Anterior cingulate cortex (tissue), 58 donors: ENCODE measurements at regions not wholly inside any gene's neighbourhood (a gene's known extent, or its start where the extent isn't known, plus 50 kb on each side); places are given as distances from the start of the nearest gene placed in this dataset.
A peak's percentile ranks its signal among the peaks of the same experiment; 100 is the strongest.
"Not testable (repeated sequence)": the region's sequence is repeated elsewhere in the genome, so short reads cannot be mapped to it uniquely, and the experiment has no call there.

Source experiments
- DNase-seq, 58 donors: peaks; one replicate each; lab custom pipeline; 2025; lab: John Stamatoyannopoulos, UW

DNA sequence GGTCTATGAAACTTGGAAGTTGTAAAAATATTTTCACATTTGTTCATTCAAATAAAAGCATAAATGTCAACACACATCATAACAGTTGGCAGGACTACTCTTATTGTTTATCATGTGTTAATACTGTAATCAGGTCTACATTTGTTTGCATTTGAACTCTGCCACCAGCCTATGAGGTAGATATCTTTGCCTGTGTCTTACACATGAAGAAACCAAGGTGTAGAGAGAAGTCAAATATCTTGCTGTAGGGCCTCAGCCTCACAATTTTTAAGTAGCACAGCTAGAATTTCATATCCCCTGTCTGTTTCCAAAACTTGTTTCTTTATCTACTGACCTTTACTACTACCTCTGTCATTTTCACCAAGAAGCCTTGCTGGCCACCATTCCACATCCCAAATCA, 161.9 kb downstream of the ZIC4 start:
- DNase-seq: no peak

DNA sequence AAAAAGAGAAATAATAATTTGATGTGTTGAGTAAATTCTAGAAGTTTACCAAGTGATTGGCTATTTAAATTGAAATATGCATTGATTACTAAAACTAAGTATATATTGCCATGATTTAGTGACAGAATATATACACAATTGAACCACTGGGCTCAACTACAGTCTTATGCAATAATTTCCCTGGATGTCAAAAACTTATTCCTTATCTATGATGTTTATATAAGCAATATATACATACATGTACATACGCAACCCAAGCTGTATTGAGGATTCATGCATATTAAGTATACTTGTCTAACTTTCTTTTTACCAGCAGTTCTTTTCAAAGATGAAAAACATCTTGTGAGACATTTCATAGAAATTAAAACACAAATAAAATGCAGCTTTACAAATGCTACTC, 165.8 kb downstream of the ZIC4 start:
- DNase-seq: no peak

DNA sequence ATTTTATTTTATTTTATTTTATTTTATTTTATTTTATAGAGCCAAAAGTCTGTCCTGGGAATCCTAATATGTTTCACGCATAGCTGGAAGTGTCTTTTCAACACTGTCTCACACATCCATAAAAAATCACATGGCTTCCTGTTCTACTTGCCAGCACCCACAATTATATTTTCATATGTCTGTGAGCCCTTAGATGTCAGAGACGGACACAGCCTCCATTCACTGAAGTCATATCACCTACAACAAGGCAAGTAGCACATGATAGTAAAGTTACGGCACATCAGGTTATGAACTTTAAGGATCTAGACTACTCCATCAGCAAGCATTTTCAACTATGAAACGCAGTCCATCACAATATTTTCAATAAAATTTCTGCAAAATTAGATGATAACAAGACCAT, 168.4 kb downstream of the ZIC4 start:
- no peak for DNase-seq

DNA sequence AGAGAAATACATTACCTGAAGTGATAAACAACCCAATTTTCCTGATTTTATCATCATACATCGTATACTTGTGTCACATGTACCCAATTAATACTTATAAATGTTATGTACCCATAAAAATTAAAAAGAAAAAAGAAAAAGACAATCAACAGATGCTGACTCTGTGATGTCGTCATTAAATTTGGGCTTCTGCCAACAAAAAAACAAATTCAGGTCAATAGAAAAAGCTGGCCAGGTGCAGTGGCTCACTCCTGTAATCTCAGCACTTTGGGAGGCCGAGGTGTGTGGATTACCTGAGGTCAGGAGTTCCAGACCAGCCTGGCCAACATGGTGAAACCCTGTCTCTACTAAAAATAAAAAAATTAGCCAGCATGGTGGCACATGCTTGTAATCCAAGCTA, 174.4 kb downstream of the ZIC4 start:
- DNase-seq: not testable (repeated sequence)

DNA sequence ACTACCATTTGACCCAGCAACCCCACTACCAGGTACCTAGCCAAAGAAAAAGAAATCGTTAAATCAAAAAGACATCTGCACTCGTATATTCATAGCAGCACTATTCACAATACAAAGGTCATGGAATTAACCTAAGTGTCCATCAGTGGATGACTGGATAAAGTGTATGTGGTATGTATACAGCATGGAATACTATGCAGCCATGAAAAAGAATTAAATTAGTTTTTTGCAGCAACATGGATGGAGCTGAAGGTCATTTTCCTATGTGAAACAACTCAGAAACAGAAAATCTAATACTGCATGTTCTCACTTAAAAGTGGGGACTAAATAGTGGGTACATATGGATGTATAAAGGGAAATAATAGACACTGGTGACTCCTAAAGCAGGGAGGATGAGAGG, 175.2 kb downstream of the ZIC4 start:
- no peak for DNase-seq

DNA sequence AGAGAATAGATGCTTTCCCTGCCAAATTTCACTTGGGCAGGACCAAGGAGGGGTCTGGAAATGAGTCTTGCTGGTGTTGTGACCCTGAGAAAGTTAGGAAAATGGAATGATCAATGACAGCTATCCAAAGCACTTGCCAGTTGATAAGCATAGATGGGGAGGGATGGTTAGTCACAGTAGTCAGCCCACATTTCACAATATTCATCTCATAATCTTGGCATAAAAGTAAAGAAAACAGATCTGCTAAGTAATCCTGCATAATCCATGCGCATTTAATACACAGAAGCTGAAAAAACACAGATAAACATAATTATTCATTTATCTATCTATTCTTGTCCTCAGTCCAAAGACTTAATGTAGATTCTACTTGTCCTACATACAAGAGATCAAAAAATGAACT, 184.1 kb downstream of the ZIC4 start:
- DNase-seq: no peak

DNA sequence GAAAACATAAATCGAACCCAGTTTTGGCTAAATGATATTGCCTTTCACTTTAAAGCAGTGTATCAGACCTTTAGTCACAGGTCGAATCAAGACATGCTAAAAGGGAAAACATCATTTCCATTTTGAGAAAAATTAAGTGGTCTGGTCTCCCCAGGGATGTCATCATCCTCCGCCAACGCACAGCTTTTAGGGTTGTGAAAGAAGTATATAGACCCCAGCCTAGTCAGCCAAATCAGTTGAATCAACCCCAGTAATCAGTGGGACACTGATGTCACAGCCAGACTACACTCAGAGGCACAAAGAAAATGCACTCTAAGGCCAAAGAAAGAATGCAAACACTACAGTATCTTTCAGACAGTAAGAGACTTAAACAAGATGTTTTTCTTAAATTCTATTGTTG, 187.4 kb downstream of the ZIC4 start:
- no peak for DNase-seq

DNA sequence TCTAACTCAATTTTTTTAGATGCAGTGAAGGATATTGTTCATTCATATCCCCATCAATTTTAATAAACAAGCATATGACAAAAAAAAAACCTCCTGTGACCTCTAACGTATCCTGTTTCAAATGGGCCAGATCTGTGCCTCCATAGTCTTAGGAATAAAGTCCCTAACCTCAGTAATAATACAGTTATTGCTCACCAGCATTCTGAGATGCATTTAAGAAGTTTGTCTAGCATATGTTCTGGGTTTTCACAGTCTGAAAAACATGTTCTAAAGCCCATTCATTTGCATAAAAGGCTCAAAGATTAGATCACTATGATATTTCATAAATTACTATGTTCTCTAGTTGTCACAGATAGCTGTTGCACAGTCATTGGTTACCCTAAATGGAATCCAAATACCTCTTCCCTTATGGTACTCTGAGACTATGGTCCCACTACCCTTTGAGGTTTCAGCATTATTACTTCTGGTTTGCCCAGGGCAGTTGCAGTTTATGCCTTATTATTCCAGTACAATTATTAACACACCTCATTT, 190.1 kb downstream of the ZIC4 start:
- DNase-seq: no peak

DNA sequence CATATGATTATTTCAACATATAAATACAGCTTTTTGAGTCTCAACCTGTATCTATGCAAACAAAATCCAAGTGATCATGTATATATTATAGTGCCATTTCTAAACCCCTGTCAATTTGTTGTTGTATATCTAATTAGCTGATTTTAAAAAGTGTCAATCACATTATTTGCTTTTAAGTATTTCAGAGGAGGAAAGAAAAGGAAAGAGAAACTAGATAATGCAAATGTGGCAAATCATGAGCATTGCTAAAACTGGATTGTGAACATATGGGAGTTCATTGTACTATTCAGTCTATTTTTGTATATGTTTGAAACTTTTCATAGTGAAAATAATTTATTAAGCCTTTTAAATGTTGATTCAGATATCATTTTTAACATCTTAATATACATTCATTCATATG, 190.7 kb downstream of the ZIC4 start:
- DNase-seq: no peak

DNA sequence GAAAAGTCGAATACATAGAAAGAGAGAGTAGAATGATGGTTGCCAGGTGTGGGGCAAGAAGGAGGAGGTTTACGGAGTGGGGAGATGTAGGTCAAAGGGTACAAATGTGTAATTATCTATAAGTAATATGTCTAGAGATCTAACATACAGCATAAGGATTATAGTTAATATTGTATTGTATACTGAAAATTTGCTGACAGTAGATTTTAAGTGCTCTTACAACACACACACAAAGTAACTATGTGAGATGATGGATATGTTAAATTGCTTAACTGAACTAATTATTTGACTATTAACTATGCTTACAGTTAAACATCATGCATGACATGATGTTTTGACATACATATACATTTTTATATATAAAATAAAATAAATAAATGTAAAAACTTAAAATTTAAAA, 192.7 kb downstream of the ZIC4 start:
- DNase-seq: no peak

DNA sequence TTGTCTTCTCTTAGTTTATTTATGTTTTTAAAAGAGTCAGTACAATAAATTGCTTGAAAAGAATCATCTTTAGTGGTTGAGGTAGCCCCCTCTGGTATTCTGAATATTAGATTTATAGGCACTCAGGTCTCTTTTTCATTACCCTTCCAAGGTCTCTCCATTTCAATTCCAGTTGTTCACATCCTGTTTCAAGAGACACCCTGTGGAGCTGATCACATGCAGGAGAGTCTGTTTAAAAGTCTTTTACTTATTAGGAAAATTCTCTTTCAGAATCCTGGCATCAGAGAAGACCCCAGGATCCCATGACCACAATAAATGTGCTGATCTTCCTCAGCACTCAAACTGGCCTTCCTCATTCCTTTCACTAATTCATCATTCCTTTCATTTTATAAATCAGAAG, 195.7 kb downstream of the ZIC4 start:
- DNase-seq: no peak

DNA sequence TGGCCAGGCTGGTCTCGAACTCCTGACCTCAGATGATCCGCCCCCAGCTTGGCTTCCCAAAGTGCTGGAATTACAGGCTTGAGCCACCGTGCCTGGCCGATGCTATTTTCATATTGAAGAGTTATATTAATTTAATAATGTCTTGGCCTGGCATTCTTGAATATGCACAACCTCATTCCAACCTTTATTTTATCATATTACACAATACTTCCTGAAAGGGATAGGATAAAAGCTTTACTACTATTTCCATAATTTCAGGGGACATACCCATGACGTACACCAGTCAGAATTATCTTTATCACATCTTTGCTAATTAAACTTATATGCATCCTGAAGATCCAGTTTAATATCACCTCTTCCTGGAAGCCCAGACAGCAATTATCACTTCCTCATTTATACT, 205.3 kb downstream of the ZIC4 start:
- DNase-seq: no peak

DNA sequence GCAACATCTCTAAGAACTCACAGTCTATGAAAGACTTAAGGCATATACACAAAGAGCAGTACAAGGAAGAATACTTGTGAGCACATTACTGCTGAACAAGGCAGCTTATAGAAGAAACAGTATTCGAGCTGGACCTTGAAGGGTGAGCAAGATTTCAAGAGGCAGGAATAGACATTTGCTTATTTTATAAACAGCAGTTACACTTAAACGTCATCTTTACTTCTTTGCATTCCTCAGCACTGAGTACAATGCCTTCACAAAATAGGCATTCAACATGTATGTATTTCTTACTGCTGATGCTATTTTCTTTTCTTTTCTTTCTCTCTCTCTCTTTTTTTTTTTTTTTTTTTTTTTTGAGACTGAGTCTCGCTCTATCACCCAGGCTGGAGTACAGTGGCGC, 205.8 kb downstream of the ZIC4 start:
- DNase-seq: no peak

DNA sequence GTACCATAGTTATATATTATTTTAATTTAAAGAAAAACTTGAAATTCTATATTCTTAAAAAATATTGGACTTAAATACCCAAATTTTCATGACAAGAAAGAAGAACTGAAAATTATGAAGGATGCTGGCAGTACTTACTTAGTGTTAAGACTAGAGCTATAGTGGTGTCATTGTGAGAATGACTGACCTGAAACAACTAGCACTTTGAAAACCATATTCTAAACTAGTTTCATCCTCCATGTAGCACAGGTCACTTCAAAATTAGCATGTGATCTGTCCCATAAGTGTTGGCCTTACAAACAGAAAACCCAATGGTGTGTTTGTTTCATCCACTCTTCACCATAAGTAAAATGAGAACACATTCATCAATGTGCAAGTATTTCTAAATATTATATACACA, 208.6 kb downstream of the ZIC4 start:
- DNase-seq: no peak

DNA sequence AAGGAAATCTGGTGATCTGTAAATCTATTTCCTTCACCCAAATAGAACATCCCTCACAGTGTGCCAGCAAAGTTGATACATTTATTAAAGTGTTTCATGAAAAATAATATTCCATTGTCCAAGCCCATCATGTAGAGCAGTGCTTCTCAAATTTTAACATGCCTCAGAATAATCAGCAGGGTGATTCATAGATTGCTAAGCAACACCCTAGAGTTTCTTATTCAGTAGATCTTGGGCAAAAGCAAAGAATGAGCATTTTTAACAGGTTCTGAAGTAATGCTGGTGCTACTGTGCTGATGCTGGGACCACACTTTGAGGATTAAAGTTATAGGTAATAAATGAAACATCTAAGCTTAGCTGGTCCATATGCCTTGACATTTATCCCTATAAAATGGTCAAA, 210.5 kb downstream of the ZIC4 start:
- no peak for DNase-seq

DNA sequence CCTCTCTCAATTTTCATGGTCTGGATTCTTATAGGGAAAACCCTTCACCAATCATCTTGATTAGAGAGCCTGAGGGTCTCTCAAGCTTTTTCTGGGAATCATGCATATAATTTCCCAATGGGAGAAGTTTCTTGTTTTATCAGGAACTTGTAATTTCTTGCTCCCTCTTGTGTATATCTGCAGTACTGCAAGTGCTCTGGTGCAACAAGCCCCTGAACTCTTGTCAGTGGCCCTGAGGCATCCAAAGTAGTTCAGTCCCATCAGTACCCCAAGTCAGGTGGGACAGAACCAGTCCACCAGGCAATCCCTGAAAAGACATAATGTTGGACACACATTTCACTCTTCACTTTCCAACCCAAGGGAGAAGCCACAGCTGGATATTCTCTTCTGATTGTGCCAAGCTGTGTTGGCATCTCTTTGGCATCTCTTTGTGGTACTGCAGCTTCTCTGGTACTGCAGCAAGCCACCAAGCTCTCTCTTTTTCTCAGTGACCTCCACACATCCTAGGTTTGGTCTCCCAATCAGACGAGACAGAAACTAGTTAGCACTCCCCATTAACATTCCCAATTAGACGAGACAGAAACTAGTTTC, 214.5 kb downstream of the ZIC4 start:
- DNase-seq: peak in 6 of 58 donors; percentile 0 to 21 (median 0)

DNA sequence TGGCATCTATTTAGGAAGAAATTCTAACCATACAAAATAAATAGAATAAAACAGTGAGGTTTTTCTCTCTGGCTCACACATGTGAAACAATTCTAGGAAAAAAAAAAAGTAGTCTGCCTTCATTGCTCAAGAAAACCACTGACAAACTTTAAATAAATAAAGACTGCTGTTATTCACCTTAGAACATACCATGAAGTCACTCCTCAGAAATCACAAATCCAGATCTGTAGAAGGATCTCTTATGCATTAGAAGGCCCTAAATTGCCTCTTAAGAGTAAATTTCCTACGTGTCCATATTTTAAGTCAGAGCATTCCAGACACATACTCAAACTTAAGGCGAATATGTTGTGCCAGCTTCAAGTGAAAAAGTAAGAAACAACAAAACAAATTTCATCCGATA, 217.3 kb downstream of the ZIC4 start:
- no peak for DNase-seq

DNA sequence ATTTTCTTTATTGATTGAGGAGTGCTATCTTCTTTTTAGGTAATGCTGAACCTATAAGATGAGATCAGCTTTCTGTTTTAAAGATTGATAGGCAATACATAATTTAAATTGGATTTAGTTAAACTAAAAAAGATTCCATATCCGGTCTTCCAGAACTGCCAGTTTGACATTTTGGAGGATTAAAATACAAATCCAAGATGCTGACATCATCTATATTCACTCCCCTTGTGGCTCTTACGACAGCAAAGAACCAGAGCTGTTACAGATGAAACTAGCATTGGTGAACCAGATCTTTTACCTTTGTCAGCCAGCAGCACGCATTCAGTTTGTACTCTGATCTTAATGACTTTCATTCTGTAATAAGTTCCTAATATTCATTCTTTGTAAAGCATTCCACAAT, 218.7 kb downstream of the ZIC4 start:
- DNase-seq: no peak

DNA sequence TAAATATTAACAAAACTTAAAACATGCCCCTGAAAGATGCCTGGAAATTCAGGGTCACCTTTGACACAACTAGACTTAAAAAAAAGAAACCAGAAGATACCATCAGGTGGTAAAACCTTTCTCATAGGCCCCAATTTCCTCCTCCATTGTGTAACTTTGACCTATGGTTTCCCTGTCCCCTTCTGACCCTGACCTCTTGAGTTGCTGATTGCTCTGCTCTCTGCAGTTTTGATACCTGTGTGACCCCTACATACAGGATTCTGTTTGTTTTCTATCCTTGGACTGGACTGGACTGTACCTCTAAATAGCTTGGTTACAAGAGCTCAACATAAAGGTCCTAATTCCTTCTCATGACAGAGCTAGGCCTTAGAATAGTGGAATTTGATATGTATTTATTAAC, 220.6 kb downstream of the ZIC4 start:
- no peak for DNase-seq

DNA sequence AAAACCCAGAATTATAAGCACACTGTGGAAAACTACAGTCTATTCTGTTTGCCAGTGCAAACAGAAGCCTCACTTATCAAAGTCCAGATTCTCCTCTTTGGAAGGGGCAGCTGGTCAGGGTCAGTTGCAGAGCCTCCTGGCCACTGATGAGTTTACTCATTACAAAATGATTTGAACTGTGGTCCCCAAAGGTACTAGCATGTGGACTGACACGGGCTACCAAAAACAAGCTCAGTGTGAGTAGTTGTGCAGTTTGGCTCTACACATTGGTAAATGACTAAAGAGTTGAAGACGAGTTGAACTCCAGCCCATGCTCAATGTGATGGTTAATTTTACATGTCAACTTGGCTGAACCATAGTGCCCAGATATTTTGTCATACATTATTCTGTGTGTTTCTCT, 221.5 kb downstream of the ZIC4 start:
- no peak for DNase-seq

DNA sequence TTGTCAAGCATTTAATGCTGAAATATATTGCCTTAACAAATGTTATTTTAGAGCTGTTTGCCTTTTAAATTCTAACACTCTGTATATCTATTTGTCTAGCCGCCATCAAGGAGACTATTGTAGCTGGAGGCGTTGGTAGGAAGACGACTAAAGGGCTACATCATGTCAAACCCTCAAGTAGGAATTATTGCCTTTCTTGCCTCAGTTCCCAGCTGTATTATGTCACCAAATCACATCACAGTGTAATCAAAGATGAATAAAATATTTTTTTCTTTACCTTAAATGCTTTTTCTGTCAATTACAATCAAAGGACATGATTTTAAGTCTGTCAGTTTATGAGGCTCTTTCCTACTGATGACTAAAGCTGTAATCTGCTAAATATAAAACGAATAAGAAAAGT, 233.1 kb downstream of the ZIC4 start:
- no peak for DNase-seq

DNA sequence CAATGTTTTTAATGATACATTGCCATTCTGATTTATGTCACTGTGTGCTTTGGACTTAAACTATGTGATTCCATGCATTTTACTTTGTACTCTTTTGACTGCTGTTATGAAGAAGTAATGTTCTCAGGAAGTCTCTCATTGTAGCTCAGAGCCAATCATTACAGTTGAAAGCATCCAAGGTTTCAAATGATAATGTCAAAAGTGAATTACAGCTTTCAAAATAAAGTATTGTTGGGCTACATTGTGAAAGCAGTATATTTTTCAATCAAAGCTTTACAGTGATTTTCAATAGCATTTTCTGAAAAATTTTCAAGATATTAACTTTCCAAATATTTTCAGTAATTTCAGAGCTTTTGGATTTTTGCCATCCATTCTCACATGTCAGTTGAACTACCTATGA, 243.6 kb downstream of the ZIC4 start:
- DNase-seq: no peak

DNA sequence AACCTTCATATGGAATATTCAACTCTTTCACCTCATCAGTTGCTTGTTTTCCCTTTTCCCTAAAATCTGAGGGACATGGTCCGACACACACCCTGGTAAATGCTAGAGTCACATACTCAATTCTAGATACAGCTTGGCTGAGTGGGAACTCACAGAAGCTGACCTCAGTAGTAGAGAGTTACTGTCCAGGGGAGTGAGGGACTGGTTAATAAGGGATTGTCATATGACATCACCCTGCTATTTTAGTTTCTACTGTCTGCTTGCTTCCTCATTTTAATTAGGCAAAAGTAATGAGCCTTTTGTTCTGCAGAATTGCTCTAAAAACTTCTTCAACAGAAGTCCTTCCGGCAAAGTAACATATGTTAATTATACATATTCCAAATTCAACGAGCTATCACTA, 244.5 kb downstream of the ZIC4 start:
- no peak for DNase-seq
